C4-2B (cell line): ENCODE measurements at regions not wholly inside any gene's neighbourhood (a gene's known extent, or its start where the extent isn't known, plus 50 kb on each side); places are given as distances from the start of the nearest gene placed in this dataset.

Source experiments
- H3K27ac ChIP-seq: fragments of 450-650 bp; 2 replicates; pipeline ENCODE4 v1.5.1; 2017
- ZFX ChIP-seq: fragments of 450-650 bp; IDR thresholded peaks from 2 replicates; pipeline ENCODE4 v1.6.1; 2017
- TF ChIP-seq, protein P1 (sequence below): fragments of 450-650 bp; conservative IDR thresholded peaks from 2 replicates; pipeline ENCODE4 v1.5.1; 2017; ENCODE audit warnings: mild to moderate bottlenecking

DNA sequence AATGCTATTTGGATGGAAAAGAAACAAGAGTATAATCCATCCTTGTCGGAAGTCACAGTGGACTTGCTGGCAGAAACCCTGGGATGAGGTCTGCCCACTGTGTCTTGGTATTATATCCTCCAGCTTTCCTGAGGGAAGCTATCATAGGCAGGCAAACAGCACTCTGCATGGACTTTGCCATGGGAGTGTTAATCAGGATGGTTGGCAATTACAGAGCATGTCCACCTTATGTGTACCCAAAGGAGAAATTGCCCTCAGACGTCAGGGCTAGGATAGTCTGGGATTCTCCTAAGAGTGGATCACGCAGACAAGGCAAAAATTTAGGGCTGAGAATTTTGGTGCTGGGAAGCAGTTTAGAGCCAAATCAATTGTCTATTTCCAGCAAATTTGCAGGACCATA, 184.9 kb upstream of the ESRRG start:
- TF ChIP-seq ZFX = no peak
- TF ChIP-seq, protein P1, sequence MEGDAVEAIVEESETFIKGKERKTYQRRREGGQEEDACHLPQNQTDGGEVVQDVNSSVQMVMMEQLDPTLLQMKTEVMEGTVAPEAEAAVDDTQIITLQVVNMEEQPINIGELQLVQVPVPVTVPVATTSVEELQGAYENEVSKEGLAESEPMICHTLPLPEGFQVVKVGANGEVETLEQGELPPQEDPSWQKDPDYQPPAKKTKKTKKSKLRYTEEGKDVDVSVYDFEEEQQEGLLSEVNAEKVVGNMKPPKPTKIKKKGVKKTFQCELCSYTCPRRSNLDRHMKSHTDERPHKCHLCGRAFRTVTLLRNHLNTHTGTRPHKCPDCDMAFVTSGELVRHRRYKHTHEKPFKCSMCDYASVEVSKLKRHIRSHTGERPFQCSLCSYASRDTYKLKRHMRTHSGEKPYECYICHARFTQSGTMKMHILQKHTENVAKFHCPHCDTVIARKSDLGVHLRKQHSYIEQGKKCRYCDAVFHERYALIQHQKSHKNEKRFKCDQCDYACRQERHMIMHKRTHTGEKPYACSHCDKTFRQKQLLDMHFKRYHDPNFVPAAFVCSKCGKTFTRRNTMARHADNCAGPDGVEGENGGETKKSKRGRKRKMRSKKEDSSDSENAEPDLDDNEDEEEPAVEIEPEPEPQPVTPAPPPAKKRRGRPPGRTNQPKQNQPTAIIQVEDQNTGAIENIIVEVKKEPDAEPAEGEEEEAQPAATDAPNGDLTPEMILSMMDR = no peak
- H3K27ac ChIP-seq = no peak overlapping the region

- TF ChIP-seq ZFX = no peak
- TF ChIP-seq, protein P1 = no peak
- H3K27ac ChIP-seq = no peak overlapping the region
Measured at GRCh38 chr1:216907100-216907499, 183.9 kb upstream of the ESRRG start.

DNA sequence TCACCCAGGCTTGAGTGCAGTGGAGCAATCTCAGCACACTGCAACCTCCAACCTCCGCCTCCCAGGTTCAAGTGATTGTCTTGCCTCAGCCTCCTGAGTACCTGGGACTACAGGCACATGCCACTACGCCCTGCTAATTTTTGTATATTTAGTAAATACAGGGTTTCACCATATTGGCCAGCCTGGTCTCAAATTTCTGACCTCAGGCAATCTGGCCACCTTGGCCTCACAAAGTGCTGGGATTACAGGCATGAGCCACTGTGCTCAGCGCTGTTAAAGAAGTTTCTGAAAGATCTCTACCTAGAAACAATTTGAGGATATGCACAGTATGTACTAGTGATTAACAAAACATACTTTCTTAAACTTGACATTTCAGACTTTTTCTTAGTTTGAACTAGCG, 182.6 kb upstream of the ESRRG start:
- TF ChIP-seq, protein P1 = no peak
- no peak for TF ChIP-seq ZFX

GRCh38 chr1:216905137-216905536, 181.9 kb upstream of the ESRRG start:
- H3K27ac ChIP-seq = no peak overlapping the region
- no peak for TF ChIP-seq ZFX
- TF ChIP-seq, protein P1 = no peak

More for the DNA sequence above, 182.6 kb upstream of the ESRRG start:
- no peak overlapping the region for H3K27ac ChIP-seq

GRCh38 chr1:216904471-216904870, 181.2 kb upstream of the ESRRG start:
- TF ChIP-seq ZFX = no peak
- TF ChIP-seq, protein P1 = no peak
- H3K27ac ChIP-seq = no peak overlapping the region

DNA sequence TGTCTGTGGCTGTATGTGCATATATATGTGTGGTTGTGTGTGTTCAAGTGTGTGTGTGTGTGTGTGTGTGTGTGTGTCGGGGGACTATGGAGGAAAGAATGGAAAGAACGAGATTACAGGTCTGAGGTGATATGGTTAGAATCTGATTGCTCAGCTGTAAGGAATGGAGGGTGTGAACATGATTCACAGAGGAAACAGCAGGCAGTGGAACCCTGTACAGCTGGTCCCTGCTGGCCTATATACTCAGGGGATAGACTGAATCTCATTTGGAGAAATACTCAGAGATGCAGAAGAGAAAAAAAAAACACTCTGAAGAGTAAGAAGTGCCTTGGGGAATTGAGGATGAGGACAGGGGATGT, 180.1 kb upstream of the ESRRG start:
- no peak for TF ChIP-seq ZFX
- TF ChIP-seq, protein P1 = no peak
- peak overlapping the region; percentile 57; the same call in 1 of the 2 replicates for H3K27ac ChIP-seq

DNA sequence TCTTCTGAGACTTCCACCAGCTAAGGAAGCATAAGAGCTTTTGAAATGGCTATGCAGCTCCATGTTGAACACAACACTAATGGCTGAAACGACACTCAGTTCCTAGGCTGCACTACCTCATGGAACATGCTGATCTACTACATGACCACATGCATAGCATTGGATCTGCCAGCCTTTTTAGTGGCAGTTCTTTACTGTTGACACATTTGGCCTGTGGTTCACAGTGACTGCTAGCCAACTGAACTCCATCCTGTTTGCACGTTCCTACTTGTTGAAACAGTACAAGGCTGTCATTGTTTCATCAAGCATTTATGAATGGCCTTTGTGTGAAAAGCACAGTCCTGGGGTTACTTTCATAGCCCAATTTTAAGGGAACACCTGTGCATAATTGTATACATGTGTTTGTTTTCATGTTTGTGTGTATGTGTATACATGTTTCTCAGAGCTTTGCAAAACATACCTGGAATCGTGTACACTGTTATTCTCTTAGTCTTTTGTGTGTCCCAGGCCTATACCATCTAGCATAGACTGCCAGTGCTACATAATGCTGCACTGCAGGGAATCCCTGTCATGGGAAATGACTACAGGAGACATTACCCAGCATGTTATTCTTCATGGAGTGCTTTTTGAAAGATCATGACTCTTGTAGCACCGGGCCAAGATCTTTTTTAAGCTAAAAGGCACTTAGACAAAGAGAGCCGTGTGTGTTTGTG, 179.6 kb upstream of the ESRRG start:
- H3K27ac ChIP-seq = peak overlapping the region; percentile 57; the same call in 1 of the 2 replicates
- no peak for TF ChIP-seq ZFX
- TF ChIP-seq, protein P1 = no peak
